Kidney (tissue), 13 donors: ENCODE measurements at regions not wholly inside any gene's neighbourhood (a gene's known extent, or its start where the extent isn't known, plus 50 kb on each side); places are given as distances from the start of the nearest gene placed in this dataset.

Source experiments
- DNase-seq, 5 donors: peaks; one replicate each; pipeline ENCODE4 v3.0.0-alpha.2; 2013 to 2020
- FAIRE-seq: peaks from 2 replicates; lab custom pipeline; 2012; peaks lifted over from hg19 to GRCh38; lab: Jason Lieb, UNC
- H3K27ac ChIP-seq, 2 donors: one replicate each; pipeline ENCODE4 v1.7.0; 2013; ENCODE audit warnings: low read depth in 2 of 2, low read length in 2 of 2, inconsistent platforms in 1 of 2
- H3K27me3 ChIP-seq: one replicate; pipeline ENCODE4 v1.7.1; 2013; ENCODE audit warnings: low read length, inconsistent platforms; ENCODE audit not compliant: control insufficient read depth, insufficient read depth
- H3K36me3 ChIP-seq, 3 donors: one replicate each; pipeline versions ENCODE4 v1.7.0 to v1.7.1; 2013; ENCODE audit warnings: low read length in 3 of 3, control low read depth in 1 of 3, inconsistent platforms in 1 of 3; ENCODE audit not compliant: insufficient read depth in 3 of 3, control insufficient read depth in 2 of 3
- H3K4me1 ChIP-seq, 3 donors: one replicate each; pipeline versions ENCODE4 v1.7.0 to v1.7.1; 2013; ENCODE audit warnings: low read length in 3 of 3, inconsistent platforms in 1 of 3, low read depth in 1 of 3; ENCODE audit not compliant: control insufficient read depth in 2 of 3, insufficient read depth in 2 of 3
- H3K4me3 ChIP-seq, 3 donors: one replicate each; pipeline versions ENCODE4 v1.7.0 to v1.8.1; 2013; ENCODE audit warnings: low read length in 3 of 3, control low read depth in 1 of 3, inconsistent platforms in 1 of 3
- H3K9ac ChIP-seq, 3 donors: one replicate each; pipeline versions ENCODE4 v1.7.0 to v1.7.1; 2013; ENCODE audit warnings: low read length in 3 of 3, control low read depth in 1 of 3, inconsistent platforms in 1 of 3
- H3K9me3 ChIP-seq, 3 donors: one replicate each; pipeline versions ENCODE4 v1.7.0 to v1.7.1; 2013; ENCODE audit warnings: low read length in 3 of 3, control low read depth in 1 of 3, inconsistent platforms in 1 of 3; ENCODE audit not compliant: control insufficient read depth in 2 of 3, insufficient read depth in 1 of 3
- intact Hi-C: fragments of 100-400 bp; cut with DNase I; formaldehyde crosslinking; loops from one replicate; pipeline ENCODE4 v1.11.1; 2022
- TF ChIP-seq, protein P1 (sequence below): IDR thresholded peaks from 3 replicates; pipeline ENCODE4 v1.5.1; 2012; ENCODE audit warnings: mild to moderate bottlenecking, moderate library complexity, borderline replicate concordance; ENCODE audit not compliant: insufficient read depth; ENCODE audit errors: extremely low read depth
- donor health status: control.
- donor health status: control.
- donor health status: control.
- donor health status: control.
- donor health status: control.
- donor health status: DM: yes; HTN: yes; CAD: no.
- donor health status: Normal renal cell carcinoma (clear cell type).

DNA sequence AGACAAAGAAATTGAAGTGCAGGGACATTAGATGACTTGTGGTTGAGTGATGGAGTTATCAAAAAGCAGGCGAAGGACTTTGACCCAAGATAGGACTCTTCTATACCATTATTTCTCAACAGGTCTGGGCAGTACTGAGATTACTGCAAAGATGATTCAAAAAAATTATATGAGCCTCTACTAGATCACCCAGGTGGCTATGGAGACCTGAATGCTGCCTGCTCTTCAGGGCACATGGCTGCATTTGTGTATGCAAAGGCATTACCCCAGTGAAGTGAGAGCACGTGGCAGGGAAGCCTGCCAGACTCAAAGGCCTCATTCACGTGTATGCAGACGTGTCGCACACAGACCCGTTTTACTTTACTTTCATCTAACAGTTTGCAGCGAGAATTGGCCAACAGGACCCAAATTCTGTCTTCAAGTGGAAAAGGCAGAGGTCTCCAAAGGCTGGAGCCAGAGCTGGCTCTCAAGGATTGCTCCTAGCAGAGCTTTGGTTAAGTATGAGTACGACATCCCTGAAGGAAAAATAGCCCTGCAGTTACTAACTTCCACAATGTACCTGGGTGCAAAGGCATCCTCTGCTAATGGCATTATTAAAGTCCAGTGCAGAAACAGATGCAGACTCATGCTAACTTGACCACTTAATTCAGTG, 113.8 kb upstream of the ARMC2 start:
- no peaks in the 10 kb centered on the region for H3K36me3 ChIP-seq
- no peak overlapping the region for H3K27ac ChIP-seq
- H3K27me3 ChIP-seq: no peaks in the 10 kb centered on the region
- no peaks in the 10 kb centered on the region for H3K9me3 ChIP-seq
- FAIRE-seq (no peak), DNase-seq (no peak)
- H3K9ac ChIP-seq: no peak overlapping the region
- H3K4me3 ChIP-seq: no peak overlapping the region
- intact Hi-C loops: no loop called here
- TF ChIP-seq, protein P1, sequence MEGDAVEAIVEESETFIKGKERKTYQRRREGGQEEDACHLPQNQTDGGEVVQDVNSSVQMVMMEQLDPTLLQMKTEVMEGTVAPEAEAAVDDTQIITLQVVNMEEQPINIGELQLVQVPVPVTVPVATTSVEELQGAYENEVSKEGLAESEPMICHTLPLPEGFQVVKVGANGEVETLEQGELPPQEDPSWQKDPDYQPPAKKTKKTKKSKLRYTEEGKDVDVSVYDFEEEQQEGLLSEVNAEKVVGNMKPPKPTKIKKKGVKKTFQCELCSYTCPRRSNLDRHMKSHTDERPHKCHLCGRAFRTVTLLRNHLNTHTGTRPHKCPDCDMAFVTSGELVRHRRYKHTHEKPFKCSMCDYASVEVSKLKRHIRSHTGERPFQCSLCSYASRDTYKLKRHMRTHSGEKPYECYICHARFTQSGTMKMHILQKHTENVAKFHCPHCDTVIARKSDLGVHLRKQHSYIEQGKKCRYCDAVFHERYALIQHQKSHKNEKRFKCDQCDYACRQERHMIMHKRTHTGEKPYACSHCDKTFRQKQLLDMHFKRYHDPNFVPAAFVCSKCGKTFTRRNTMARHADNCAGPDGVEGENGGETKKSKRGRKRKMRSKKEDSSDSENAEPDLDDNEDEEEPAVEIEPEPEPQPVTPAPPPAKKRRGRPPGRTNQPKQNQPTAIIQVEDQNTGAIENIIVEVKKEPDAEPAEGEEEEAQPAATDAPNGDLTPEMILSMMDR: no peak
- peaks cover 0 to 2% (median 2%) of the 10 kb centered on the region in 3 donors for H3K4me1 ChIP-seq

DNA sequence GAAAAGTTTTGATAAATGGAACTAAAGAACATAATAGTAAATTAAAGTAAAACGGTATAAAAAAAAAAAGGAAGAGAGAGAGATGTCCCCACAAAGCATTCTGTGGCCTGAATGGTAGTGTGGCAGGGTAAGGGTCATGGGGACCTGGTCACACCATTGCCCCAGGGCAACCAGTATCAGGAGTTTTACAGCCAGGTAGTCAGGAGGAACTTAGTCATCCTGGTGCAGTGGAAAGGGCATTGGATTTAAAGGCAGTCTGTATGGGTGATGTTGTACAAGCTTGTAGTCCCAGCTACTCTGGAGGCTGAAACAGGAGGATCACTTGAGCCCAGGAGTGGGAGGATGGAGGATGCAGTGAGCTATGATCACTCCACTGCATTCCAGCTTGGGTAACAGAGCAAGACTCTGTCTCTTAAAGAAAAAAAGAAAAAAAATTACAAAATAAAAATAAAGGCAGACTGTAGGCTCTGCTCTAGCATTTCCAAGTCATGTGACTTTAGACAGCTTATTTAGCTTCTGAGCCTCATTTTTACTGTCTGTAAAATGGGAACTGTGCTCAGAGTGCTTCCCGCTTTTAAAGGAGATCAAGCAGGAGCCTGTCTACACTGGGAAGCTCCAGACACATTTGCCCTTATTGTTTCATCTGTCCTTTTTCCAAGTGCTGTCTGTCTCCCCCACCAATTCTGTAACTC, 112.8 kb upstream of the ARMC2 start:
- peaks cover 0 to 2% (median 2%) of the 10 kb centered on the region in 3 donors for H3K4me1 ChIP-seq
- no peaks in the 10 kb centered on the region for H3K9me3 ChIP-seq
- FAIRE-seq: no peak
- H3K27me3 ChIP-seq: no peaks in the 10 kb centered on the region
- H3K36me3 ChIP-seq: no peaks in the 10 kb centered on the region
- intact Hi-C loops: no loop called here
- H3K9ac ChIP-seq: no peak overlapping the region
- H3K4me3 ChIP-seq: no peak overlapping the region
- no peak overlapping the region for H3K27ac ChIP-seq
- DNase-seq: no peak
- TF ChIP-seq, protein P1: no peak

DNA sequence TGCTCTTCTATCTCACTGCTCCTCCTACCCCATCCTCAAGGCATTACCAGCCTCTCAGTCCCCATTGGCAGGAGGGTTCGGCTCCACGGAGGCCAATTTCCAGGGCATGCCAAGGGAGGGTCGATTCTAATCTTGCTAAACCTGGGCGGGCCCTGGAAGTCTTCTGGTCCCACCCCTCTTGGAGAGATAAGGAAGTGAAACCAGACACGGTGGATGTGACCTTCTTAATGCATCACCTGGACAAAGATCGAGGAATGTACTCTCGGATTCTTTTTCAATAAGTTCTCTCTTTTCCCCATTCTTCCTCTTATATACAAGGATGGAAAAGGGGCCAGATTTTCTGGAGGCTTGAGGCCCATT, 112.2 kb upstream of the ARMC2 start:
- TF ChIP-seq, protein P1: no peak
- Histone ChIP-seq H3K4me1 (peaks cover 0 to under 1% (median 0%) of the 10 kb centered on the region in 3 donors), H3K9ac (no peak overlapping the region), H3K9me3 (no peaks in the 10 kb centered on the region), H3K36me3 (no peaks in the 10 kb centered on the region), H3K27me3 (no peaks in the 10 kb centered on the region), H3K27ac (no peak overlapping the region), H3K4me3 (no peak overlapping the region)
- FAIRE-seq: no peak
- DNase-seq: no peak
- intact Hi-C loops: no loop called here
